ENCODE measurements at regions not wholly inside any gene's neighbourhood (a gene's known extent, or its start where the extent isn't known, plus 50 kb on each side); places are given as distances from the start of the nearest gene placed in this dataset.

DNA sequence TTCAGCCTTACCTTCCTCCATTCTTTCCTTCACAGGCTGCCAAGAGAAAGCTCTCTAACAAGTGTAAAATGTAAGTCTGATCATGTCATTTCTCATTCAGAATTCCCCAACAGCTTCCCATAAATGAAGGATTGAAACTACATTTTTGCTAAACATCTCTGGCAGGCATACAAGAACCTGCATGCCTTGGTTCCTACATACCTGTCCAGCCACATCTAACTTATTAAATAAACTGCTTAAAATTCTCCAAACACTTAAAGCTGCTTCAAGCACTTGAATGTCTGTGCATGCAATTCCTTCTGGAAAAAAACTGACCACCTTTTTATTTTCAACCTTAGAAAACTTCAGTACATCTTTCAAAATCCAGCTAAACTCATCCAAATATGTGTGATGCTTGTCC is 84.4 kb upstream of the DCN start:
- TF ChIP-seq, protein P1, sequence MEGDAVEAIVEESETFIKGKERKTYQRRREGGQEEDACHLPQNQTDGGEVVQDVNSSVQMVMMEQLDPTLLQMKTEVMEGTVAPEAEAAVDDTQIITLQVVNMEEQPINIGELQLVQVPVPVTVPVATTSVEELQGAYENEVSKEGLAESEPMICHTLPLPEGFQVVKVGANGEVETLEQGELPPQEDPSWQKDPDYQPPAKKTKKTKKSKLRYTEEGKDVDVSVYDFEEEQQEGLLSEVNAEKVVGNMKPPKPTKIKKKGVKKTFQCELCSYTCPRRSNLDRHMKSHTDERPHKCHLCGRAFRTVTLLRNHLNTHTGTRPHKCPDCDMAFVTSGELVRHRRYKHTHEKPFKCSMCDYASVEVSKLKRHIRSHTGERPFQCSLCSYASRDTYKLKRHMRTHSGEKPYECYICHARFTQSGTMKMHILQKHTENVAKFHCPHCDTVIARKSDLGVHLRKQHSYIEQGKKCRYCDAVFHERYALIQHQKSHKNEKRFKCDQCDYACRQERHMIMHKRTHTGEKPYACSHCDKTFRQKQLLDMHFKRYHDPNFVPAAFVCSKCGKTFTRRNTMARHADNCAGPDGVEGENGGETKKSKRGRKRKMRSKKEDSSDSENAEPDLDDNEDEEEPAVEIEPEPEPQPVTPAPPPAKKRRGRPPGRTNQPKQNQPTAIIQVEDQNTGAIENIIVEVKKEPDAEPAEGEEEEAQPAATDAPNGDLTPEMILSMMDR (IDR thresholded peaks at IDR 0.05; ENCODE audit: low read depth, low read length), result no peak
- TF ChIP-seq POLR2A (IDR thresholded peaks at IDR 0.05; ENCODE audit: extremely low read depth, insufficient read length), result no peak
- TF ChIP-seq, protein P2, sequence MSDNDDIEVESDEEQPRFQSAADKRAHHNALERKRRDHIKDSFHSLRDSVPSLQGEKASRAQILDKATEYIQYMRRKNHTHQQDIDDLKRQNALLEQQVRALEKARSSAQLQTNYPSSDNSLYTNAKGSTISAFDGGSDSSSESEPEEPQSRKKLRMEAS (IDR thresholded peaks at IDR 0.05; ENCODE audit: low read depth, low read length), result no peak
